ENCODE measurements at regions not wholly inside any gene's neighbourhood (a gene's known extent, or its start where the extent isn't known, plus 50 kb on each side); places are given as distances from the start of the nearest gene placed in this dataset.

- H3K4me3 ChIP-seq (ENCODE audit: low read length), result no peak overlapping the region
- no peak for TF ChIP-seq ZNF274 (IDR thresholded peaks at IDR 0.05; ENCODE audit: low read depth, low read length)
Measured at GRCh38 chr4:11009281-11009680, 324.7 kb upstream of the CLNK start.

- TF ChIP-seq ZNF274 (IDR thresholded peaks at IDR 0.05; ENCODE audit: low read depth, low read length), result no peak
- no peak overlapping the region for H3K4me3 ChIP-seq (ENCODE audit: low read length)
Measured at GRCh38 chr4:11005300-11005699, 320.7 kb upstream of the CLNK start.

GRCh38 chr4:11004818-11005217 lies 320.2 kb upstream of the CLNK start:
- no peak for TF ChIP-seq ZNF274 (IDR thresholded peaks at IDR 0.05; ENCODE audit: low read depth, low read length)
- no peak overlapping the region for H3K4me3 ChIP-seq (ENCODE audit: low read length)

GRCh38 chr4:11002961-11003360 lies 318.4 kb upstream of the CLNK start:
- TF ChIP-seq ZNF274 (IDR thresholded peaks at IDR 0.05; ENCODE audit: low read depth, low read length), result no peak
- no peak overlapping the region for H3K4me3 ChIP-seq (ENCODE audit: low read length)

- no peak overlapping the region for H3K4me3 ChIP-seq (ENCODE audit: low read length)
- no peak for TF ChIP-seq ZNF274 (IDR thresholded peaks at IDR 0.05; ENCODE audit: low read depth, low read length)
Measured at GRCh38 chr4:10998846-10999245, 314.3 kb upstream of the CLNK start.

- TF ChIP-seq ZNF274 (IDR thresholded peaks at IDR 0.05; ENCODE audit: low read depth, low read length), result no peak
- H3K4me3 ChIP-seq (ENCODE audit: low read length), result no peak overlapping the region
Measured at GRCh38 chr4:10984815-10985214, 300.2 kb upstream of the CLNK start.

- TF ChIP-seq ZNF274 (IDR thresholded peaks at IDR 0.05; ENCODE audit: low read depth, low read length), result no peak
Measured at GRCh38 chr4:10983885-10984640, 299.5 kb upstream of the CLNK start.

GRCh38 chr4:10983268-10983667 lies 298.7 kb upstream of the CLNK start:
- no peak for TF ChIP-seq ZNF274 (IDR thresholded peaks at IDR 0.05; ENCODE audit: low read depth, low read length)
- H3K4me3 ChIP-seq (ENCODE audit: low read length), result no peak overlapping the region

More at GRCh38 chr4:10983885-10984640, 299.5 kb upstream of the CLNK start:
- no peak overlapping the region for H3K4me3 ChIP-seq (ENCODE audit: low read length)

- no peak for TF ChIP-seq ZNF274 (IDR thresholded peaks at IDR 0.05; ENCODE audit: low read depth, low read length)
- no peak overlapping the region for H3K4me3 ChIP-seq (ENCODE audit: low read length)
Measured at GRCh38 chr4:10982305-10982704, 297.7 kb upstream of the CLNK start.

- no peak overlapping the region for H3K4me3 ChIP-seq (ENCODE audit: low read length)
- no peak for TF ChIP-seq ZNF274 (IDR thresholded peaks at IDR 0.05; ENCODE audit: low read depth, low read length)
Measured at GRCh38 chr4:10981576-10981975, 297.0 kb upstream of the CLNK start.

GRCh38 chr4:10981096-10981495 lies 296.5 kb upstream of the CLNK start:
- H3K4me3 ChIP-seq (ENCODE audit: low read length), result no peak overlapping the region
- no peak for TF ChIP-seq ZNF274 (IDR thresholded peaks at IDR 0.05; ENCODE audit: low read depth, low read length)

- no peak overlapping the region for H3K4me3 ChIP-seq (ENCODE audit: low read length)
- TF ChIP-seq ZNF274 (IDR thresholded peaks at IDR 0.05; ENCODE audit: low read depth, low read length), result no peak
Measured at GRCh38 chr4:10979032-10979431, 294.5 kb upstream of the CLNK start.

- no peak for TF ChIP-seq ZNF274 (IDR thresholded peaks at IDR 0.05; ENCODE audit: low read depth, low read length)
- H3K4me3 ChIP-seq (ENCODE audit: low read length), result no peak overlapping the region
Measured at GRCh38 chr4:10977534-10977933, 293.0 kb upstream of the CLNK start.

GRCh38 chr4:10974371-10974770 lies 289.8 kb upstream of the CLNK start:
- TF ChIP-seq ZNF274 (IDR thresholded peaks at IDR 0.05; ENCODE audit: low read depth, low read length), result no peak
- H3K4me3 ChIP-seq (ENCODE audit: low read length), result no peak overlapping the region

- no peak for TF ChIP-seq ZNF274 (IDR thresholded peaks at IDR 0.05; ENCODE audit: low read depth, low read length)
- no peak overlapping the region for H3K4me3 ChIP-seq (ENCODE audit: low read length)
Measured at GRCh38 chr4:10973686-10974085, 289.1 kb upstream of the CLNK start.
